ENCODE measurements at regions not wholly inside any gene's neighbourhood (a gene's known extent, or its start where the extent isn't known, plus 50 kb on each side); places are given as distances from the start of the nearest gene placed in this dataset.

GRCh38 chr6:91824331-91824730, 1237.5 kb upstream of the MAP3K7 start:
- TF ChIP-seq ELK1 (IDR thresholded peaks at IDR 0.05; ENCODE audit: low read depth, low read length) (no peak), RCOR1 (IDR thresholded peaks at IDR 0.05; ENCODE audit: low read depth, low read length) (no peak), MAFK (IDR thresholded peaks at IDR 0.05; ENCODE audit: partially characterized antibody) (no peak), MAZ (IDR thresholded peaks at IDR 0.05; ENCODE audit: borderline replicate concordance, low read depth, low read length) (no peak), EHF (CRISPR knock-in tag; IDR thresholded peaks at IDR 0.05) (no peak), ZNF302 (CRISPR knock-in tag; IDR thresholded peaks at IDR 0.05) (no peak), KDM1A (IDR thresholded peaks at IDR 0.05; ENCODE audit: low read depth) (no peak), CHD2 (IDR thresholded peaks at IDR 0.05; ENCODE audit: low read length, partially characterized antibody) (no peak)
- FAIRE-seq (no peak), ATAC-seq (no peak), DNase-seq (ENCODE audit: low read depth in 1 of 2, low spot score in 1 of 2) (no peak)
- Histone ChIP-seq H3K4me1 (no peaks in the 10 kb centered on the region), H3K27ac (no peak overlapping the region), H3K4me2 (no peak overlapping the region), H3K9me3 (no peaks in the 10 kb centered on the region), H3K4me3 (no peak overlapping the region)
- ChIA-PET POLR2A (no interaction called here), CTCF (no interaction called here)

DNA sequence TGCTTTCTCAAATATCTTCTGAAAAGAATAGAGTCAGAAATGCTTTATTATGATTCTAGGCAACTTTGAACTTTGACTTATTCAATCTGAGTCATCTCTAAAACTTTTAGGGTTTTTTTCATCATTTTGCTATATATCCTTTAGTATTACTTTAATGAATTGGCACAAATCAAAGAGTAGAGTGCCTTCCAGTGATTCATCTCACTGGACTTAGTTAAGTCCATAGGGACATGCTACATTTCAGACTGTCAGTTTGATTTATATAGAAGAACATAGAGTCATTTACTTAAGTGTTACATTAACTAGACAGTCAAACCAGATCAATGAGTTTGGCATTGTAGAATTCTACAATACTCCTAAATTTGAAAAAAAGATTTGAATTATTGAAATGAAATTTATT, 1235.7 kb upstream of the MAP3K7 start:
- Histone ChIP-seq H3K27ac (no peak overlapping the region), H3K4me1 (no peaks in the 10 kb centered on the region), H3K9me3 (no peaks in the 10 kb centered on the region), H3K4me2 (no peak overlapping the region), H3K4me3 (no peak overlapping the region)
- DNase-seq (ENCODE audit: low read depth in 1 of 2, low spot score in 1 of 2) (no peak), ATAC-seq (no peak), FAIRE-seq (no peak)
- no peak for TF ChIP-seq CHD2 (IDR thresholded peaks at IDR 0.05; ENCODE audit: low read length, partially characterized antibody)
- TF ChIP-seq SMC3 (IDR thresholded peaks at IDR 0.05): no peak
- TF ChIP-seq USF2 (IDR thresholded peaks at IDR 0.05): no peak
- no peak for TF ChIP-seq MAZ (IDR thresholded peaks at IDR 0.05; ENCODE audit: borderline replicate concordance, low read depth, low read length)
- no peak for TF ChIP-seq HOXB5 (CRISPR knock-in tag; IDR thresholded peaks at IDR 0.05)
- no peak for TF ChIP-seq RAD21 (conservative IDR thresholded peaks at IDR 0.05 in 1 of 2, IDR thresholded peaks at IDR 0.05 in 1 of 2)
- TF ChIP-seq BHLHE40 (IDR thresholded peaks at IDR 0.05; ENCODE audit: low read depth, low read length): no peak
- no peak for TF ChIP-seq EP300 (IDR thresholded peaks at IDR 0.05)
- no peak for TF ChIP-seq RARB (CRISPR knock-in tag; IDR thresholded peaks at IDR 0.05)
- TF ChIP-seq MYC (IDR thresholded peaks at IDR 0.05; ENCODE audit: borderline replicate concordance, low read length): no peak
- no peak for TF ChIP-seq PHF8 (IDR thresholded peaks at IDR 0.05; ENCODE audit: borderline replicate concordance, low read depth)
- TF ChIP-seq NFE2L2 (conservative IDR thresholded peaks at IDR 0.05; ENCODE audit: low read length): no peak
- ChIA-PET CTCF (no interaction called here), POLR2A (no interaction called here)

DNA sequence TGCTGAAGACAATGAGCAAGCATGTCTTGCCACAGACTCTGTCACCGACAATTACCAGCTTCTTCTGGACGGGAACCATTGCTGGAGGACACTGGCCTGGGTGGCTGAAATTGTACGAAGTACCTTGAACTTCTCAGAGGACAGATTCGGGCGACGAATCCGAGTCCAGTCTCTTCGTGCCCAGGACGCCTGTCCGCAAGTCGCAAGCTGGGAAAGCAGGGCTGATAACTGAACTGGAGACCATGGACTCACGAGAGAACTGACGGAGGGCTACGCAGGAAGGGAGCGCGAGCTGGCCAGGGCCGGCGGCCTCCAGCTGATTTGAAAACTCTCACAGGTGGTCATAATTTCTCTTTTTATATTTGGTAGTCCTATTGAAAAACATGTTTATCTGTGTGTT, 1229.5 kb upstream of the MAP3K7 start:
- no peak overlapping the region for H3K27ac ChIP-seq
- no peak for FAIRE-seq
- H3K4me2 ChIP-seq: no peak overlapping the region
- H3K4me1 ChIP-seq: no peaks in the 10 kb centered on the region
- DNase-seq (ENCODE audit: low read depth in 1 of 2, low spot score in 1 of 2): no peak
- WGBS (ENCODE audit: missing lambda C conversion rate): 64% methylated on average over 9 of the region's 18 CpGs
- ATAC-seq: no peak
- ChIA-PET POLR2A (no interaction called here), CTCF (no interaction called here)
- H3K4me3 ChIP-seq: no peak overlapping the region
- H3K9me3 ChIP-seq: no peaks in the 10 kb centered on the region
- TF ChIP-seq, protein P1, sequence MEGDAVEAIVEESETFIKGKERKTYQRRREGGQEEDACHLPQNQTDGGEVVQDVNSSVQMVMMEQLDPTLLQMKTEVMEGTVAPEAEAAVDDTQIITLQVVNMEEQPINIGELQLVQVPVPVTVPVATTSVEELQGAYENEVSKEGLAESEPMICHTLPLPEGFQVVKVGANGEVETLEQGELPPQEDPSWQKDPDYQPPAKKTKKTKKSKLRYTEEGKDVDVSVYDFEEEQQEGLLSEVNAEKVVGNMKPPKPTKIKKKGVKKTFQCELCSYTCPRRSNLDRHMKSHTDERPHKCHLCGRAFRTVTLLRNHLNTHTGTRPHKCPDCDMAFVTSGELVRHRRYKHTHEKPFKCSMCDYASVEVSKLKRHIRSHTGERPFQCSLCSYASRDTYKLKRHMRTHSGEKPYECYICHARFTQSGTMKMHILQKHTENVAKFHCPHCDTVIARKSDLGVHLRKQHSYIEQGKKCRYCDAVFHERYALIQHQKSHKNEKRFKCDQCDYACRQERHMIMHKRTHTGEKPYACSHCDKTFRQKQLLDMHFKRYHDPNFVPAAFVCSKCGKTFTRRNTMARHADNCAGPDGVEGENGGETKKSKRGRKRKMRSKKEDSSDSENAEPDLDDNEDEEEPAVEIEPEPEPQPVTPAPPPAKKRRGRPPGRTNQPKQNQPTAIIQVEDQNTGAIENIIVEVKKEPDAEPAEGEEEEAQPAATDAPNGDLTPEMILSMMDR (IDR thresholded peaks at IDR 0.05): no peak
- TF ChIP-seq ELK1 (IDR thresholded peaks at IDR 0.05; ENCODE audit: low read depth, low read length) (no peak), ZSCAN20 (CRISPR knock-in tag; IDR thresholded peaks at IDR 0.05) (no peak), SMC3 (IDR thresholded peaks at IDR 0.05) (no peak), HES2 (IDR thresholded peaks at IDR 0.05) (no peak), NPAS2 (CRISPR knock-in tag; IDR thresholded peaks at IDR 0.05; ENCODE audit: borderline replicate concordance) (no peak), EHMT2 (IDR thresholded peaks at IDR 0.05; ENCODE audit: low read depth) (no peak), HMGXB4 (CRISPR knock-in tag; IDR thresholded peaks at IDR 0.05; ENCODE audit: borderline replicate concordance) (no peak), EHF (CRISPR knock-in tag; IDR thresholded peaks at IDR 0.05) (no peak), USF2 (IDR thresholded peaks at IDR 0.05) (no peak), MAZ (IDR thresholded peaks at IDR 0.05; ENCODE audit: borderline replicate concordance, low read depth, low read length) (no peak), ZNF302 (CRISPR knock-in tag; IDR thresholded peaks at IDR 0.05) (no peak), FOSB (CRISPR knock-in tag; IDR thresholded peaks at IDR 0.05) (no peak), MAFK (IDR thresholded peaks at IDR 0.05; ENCODE audit: partially characterized antibody) (no peak), TFCP2L1 (CRISPR knock-in tag; IDR thresholded peaks at IDR 0.05) (no peak)
